NCI-H1694 treated with DMSO at 0.1 percent for 48 hours (cell line): ENCODE measurements at regions not wholly inside any gene's neighbourhood (a gene's known extent, or its start where the extent isn't known, plus 50 kb on each side); places are given as distances from the start of the nearest gene placed in this dataset.
"Not testable (repeated sequence)": the region's sequence is repeated elsewhere in the genome, so short reads cannot be mapped to it uniquely, and the experiment has no call there.

Experiments used
- DNase-seq: peaks from one replicate; lab custom pipeline; 2025; lab: John Stamatoyannopoulos, UW

DNA sequence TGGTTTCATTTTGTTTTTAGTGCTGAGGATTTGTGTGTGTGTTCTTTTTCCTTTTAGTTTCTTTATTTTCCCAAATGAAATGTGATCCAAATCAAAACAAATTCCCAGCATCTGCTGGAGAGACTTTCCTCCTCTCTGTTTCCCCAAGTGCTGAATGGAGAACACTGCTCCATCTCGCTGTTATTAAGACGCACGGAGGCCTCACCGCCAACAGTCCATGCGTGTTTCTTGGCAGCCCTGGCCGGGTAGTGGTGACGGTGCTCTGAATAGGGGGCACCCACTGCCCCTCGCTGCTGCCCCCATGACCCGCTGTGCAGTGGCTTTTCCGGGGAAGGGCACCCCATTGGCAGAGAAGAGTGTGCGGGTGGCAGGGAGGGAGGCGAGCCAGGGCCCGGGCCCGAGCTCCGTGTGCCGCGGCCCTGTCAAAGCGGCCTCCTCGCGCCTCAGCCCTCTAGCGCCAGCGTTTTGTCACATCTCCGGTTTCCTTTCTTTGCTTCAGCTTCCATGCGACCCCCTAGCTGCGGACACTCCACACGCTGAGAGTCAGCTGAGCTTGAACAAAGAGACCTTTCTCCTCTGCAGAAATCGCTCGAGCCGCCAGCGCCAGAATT lies 473.7 kb upstream of the SALL3 start:
- no peak for DNase-seq

DNA sequence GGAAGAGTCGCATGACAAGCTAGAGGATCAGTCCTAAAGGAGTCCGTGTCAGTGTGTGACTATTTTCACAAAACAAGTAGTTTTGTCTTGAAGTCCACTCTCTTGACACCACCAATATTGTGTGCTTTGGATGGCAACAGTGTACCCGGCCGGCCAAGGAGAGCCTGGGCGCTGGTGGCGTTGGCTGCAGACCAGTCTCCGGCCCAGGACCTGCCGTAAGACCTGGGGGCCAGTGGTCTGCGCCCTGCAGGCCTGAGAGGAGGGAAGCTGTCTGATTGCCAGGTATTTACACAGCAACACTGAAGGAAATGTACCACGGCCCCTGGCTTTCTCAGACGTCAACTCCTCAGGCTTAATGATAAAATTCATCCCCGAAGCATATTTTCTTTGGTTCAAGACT lies 472.4 kb upstream of the SALL3 start:
- no peak for DNase-seq

- not testable (repeated sequence) for DNase-seq
These were observed 471.3 kb upstream of the SALL3 start for GRCh38 chr18:78508228-78508824.

GRCh38 chr18:78510091-78510490 lies 469.5 kb upstream of the SALL3 start:
- no peak for DNase-seq

DNA sequence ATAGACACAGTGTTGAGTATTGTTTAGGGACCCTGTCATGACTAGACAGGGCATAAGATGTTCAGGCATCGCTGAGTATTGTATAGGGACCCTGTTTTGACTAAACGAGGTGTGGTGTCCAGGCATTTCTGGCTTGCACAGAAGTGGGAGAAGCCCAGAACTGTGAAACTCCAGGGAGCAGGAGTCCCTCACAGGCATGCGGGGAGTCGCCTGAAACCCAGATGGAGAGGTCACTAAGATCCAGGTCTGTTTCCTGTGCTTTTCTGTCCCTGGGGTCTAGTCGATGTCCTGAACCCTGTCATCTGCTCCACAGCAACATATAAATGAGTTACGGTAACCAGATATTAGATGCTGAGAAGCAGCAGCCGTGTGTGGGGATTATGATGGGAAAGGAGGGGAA lies 469.0 kb upstream of the SALL3 start:
- DNase-seq: no peak

DNA sequence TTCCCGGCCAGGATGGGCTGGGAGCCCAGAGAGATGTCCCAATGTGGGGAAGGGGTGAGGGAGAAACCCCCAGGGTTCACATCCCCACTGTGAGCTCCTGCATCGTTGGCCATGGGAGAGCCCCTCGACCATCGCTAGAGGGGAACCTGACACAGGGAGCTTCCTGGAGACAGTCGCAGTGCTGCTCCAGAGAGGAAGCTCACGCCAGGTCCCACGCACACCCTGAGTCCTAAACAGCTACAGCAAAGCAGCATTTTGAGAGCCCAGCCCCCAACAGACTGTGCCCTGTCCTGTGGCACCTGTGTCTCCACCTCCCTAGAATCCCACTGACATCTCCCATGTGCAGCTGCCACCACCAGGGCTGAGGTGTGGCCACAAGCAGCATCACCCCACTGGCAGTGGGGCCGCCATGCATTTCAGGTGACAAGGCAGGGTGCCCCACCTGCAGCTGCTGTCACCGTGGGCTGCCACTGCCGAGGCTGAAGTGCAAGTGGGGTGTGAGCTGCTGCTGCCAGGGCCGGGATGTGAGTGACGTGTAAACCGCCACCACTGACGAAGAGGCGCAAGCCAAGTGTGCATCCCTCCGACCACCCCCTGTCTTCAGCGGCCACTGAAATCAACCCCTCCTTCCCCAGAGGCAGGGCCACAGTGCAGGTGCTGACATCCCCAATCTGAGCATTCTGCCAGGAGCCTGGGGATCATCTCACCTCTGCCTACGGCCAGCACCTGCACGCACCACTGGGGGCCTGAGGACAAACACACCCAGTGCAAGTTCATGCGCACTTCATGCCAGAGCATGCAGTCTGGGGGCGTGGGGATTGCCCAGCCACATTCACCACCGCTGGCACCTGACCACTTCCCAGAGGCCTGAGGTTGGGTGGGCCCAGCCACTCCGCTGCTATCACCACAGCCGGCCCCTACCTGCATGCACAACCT lies 467.7 kb upstream of the SALL3 start:
- no peak for DNase-seq

GRCh38 chr18:78514910-78515670 lies 464.5 kb upstream of the SALL3 start:
- no peak for DNase-seq

DNA sequence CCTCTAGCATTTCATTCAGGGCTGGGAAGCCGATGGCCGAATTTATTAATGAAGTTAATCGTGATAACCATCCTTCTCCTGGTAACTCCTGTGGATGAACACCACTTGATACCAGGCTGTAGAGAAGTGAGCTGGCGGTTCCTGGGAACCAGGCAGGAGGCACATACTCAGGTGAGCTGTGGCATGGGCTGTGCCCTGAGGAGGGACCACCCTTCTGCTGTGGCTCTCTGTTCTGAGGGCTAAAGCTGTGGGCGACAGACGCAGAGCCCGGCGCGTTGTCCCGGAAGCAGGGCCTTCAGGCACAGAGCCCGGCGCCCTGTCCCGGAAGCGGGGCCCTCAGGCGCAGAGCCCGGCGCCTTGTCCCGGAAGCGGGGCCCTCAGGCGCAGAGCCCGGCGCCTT lies 462.3 kb upstream of the SALL3 start:
- no peak for DNase-seq

GRCh38 chr18:78517973-78518372 lies 461.6 kb upstream of the SALL3 start:
- no peak for DNase-seq

DNA sequence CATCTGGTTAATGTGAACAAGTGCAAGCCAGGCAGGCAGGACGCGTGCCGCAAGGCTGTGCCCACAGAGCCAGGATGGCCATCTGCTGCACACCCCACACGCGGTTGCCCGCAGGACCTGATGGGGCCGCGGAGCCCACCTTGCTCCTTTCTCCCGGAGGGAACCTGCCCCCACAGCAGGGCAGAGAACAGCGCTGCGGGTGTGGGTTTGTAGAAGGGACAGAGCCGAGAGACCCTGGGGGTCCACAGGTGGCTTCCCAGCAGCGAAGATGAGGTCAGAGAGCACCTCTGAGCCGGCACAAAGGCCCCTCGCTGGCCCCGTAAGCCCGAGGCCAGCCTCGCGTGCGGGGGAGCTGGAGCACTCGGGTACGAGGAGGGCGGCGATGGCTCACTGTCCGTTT lies 460.8 kb upstream of the SALL3 start:
- no peak for DNase-seq

DNA sequence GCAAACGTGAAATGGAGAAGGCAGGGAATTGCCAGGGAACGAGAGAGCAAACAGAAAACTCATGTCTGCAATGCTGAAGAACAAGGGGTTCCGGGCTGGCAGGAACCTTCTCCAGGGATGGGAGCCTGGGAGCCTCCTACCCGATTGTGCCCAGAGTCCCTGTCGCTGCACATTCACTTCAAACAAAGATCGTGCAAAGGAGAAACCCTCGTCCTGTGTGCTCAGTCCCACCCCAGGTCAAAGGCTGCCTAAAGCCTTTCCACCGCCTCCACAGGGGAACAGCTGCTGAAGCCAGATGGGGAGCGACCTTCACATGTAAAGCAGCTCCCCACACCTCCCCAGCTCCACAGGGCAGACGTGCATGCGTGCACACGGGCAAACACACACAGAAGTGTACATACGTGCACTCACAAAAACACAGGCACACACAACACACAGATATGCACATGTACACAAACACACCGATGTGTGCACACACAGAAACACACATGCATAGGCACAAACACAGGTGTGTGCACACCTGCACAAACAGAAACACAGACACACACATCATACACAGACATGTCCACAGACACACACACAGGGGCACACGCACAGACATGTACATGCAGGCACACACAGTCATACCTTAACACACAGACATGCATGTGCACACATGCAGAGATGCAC lies 460.1 kb upstream of the SALL3 start:
- no peak for DNase-seq

- DNase-seq: no peak
These were observed 458.5 kb upstream of the SALL3 start for GRCh38 chr18:78521136-78521535.

DNA sequence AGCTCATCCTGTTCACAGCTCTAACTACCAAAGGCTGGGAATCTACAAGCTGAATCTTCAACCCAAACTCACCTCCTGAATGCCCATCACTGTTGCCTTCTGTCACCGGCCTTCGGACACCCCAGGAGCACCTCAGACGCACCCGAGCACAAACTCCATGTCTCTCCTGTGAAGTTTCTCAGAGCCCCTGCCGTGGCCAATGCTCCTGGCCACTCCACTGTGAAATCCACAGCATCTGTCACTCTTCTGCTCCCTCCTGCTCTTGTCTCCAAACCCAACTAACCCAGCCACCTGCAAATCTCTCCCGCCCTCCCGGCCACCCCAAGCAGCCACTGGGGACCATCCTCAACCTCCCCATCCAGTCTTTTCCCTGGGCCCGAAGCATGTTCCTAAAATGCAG lies 457.9 kb upstream of the SALL3 start:
- no peak for DNase-seq

- no peak for DNase-seq
These were observed 457.1 kb upstream of the SALL3 start for GRCh38 chr18:78522507-78522906.

DNA sequence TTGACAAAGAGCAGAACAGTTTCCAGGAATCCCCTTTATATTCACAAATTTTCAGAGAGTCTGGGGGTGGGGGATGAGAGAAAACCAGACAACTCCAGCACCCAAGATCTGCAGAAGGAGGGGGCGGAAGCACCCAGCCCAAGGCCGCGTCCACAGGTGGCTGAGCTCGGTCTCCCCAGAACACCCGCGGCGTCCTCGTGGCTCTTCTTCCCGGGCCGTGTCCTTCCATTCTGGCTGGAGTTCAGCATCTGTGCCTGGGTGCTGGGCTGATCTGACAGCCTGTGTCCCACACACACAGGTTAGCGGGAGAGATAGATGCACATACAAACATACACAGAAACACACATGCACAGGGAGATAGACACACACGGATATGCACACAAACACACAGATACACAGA lies 455.8 kb upstream of the SALL3 start:
- no peak for DNase-seq

DNA sequence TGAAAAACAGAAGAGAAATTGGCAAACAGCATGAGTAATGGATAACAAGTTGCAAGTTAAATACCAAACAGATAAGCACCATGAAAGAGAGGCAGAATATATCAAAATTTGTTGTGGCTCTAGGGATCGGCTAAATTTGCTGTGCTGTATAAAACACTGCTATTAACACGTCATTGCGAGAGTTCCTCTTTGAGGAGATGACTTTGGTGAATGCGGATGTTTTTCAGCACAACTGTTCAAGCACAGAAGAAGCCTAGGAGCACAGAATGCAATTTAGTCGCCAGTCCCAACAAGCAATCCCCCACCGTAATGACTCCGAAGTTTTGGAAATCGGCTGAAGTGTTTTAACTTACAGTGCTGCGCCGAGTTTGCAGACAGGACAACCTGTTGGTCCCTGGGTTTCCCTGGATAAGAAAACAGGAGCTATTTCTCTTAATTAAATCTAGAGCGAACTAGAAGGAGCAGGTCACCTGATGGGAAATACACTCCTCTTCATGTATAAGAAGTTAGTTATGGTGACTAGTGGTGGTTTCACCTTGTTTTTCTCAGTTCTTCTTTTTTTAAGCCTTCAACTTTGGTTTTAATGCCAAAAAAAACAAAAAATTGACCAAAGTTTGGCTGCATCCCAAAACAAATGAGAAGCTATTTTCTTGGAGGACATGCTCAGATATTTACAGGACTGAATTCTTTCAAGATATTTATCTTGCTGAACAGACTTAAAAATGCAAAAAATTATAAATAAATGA lies 454.1 kb upstream of the SALL3 start:
- DNase-seq: no peak

- DNase-seq: no peak
These were observed 453.3 kb upstream of the SALL3 start for GRCh38 chr18:78526275-78526674.

- no peak for DNase-seq
These were observed 452.5 kb upstream of the SALL3 start for GRCh38 chr18:78526923-78527711.

DNA sequence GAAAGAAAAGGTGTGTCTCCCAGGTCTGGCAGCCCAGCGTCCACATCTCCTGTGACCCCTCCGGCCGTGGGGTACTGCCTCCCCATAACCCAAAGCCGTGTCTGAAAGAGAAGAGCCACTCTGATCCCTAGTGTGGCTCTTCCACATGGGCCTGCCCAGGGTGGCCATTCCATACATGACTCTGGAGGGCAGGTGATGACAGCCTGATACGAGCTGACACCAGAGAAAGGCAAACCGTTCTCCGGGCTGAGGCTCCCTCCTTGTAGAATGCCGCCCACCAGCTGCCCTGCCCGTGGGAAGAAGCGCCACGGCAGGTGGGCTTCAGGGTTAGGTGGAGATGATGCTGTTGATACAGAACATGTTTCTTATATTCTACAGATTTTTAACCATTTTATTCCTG lies 451.6 kb upstream of the SALL3 start:
- DNase-seq: no peak
